GM19324 (cell line): ENCODE measurements at regions not wholly inside any gene's neighbourhood (a gene's known extent, or its start where the extent isn't known, plus 50 kb on each side); places are given as distances from the start of the nearest gene placed in this dataset.

ENCODE experiments used
- ATAC-seq: cut with Tn5 transposase; IDR thresholded peaks from one replicate; pipeline ENCODE4 v1.9.1; 2021; ENCODE audit warnings: mild to moderate bottlenecking, moderate library complexity; ENCODE audit not compliant: unreplicated experiment, low FRiP score

GRCh38 chr20:50368813-50369224, 141.4 kb upstream of the PTPN1 start:
- ATAC-seq: no peak

GRCh38 chr20:50369225-50370035, 140.8 kb upstream of the PTPN1 start:
- ATAC-seq: no peak

- no peak for ATAC-seq
Measured at GRCh38 chr20:50370036-50370566, 140.1 kb upstream of the PTPN1 start.

GRCh38 chr20:50371878-50372769, 138.1 kb upstream of the PTPN1 start:
- no peak for ATAC-seq

GRCh38 chr20:50372770-50373088, 137.5 kb upstream of the PTPN1 start:
- no peak for ATAC-seq

- ATAC-seq: no peak
Measured at GRCh38 chr20:50373674-50374286, 136.4 kb upstream of the PTPN1 start.

GRCh38 chr20:50374541-50375078, 135.6 kb upstream of the PTPN1 start:
- ATAC-seq: no peak

GRCh38 chr20:50376179-50376887, 133.8 kb upstream of the PTPN1 start:
- no peak for ATAC-seq

GRCh38 chr20:50376888-50377459, 133.2 kb upstream of the PTPN1 start:
- no peak for ATAC-seq

- no peak for ATAC-seq
Measured at GRCh38 chr20:50378170-50379000, 131.8 kb upstream of the PTPN1 start.

GRCh38 chr20:50379049-50379990, 130.9 kb upstream of the PTPN1 start:
- ATAC-seq: no peak

GRCh38 chr20:50379991-50380696, 130.0 kb upstream of the PTPN1 start:
- no peak for ATAC-seq

GRCh38 chr20:50380697-50381040, 129.5 kb upstream of the PTPN1 start:
- no peak for ATAC-seq

GRCh38 chr20:50381075-50381732, 129.0 kb upstream of the PTPN1 start:
- no peak for ATAC-seq

GRCh38 chr20:50381771-50382593, 128.2 kb upstream of the PTPN1 start:
- ATAC-seq: no peak
